Loucy (cell line): ENCODE measurements at regions not wholly inside any gene's neighbourhood (a gene's known extent, or its start where the extent isn't known, plus 50 kb on each side); places are given as distances from the start of the nearest gene placed in this dataset.

Experiments
- H2AFZ ChIP-seq: fragments of 200-600 bp; sonication (generic); 2 replicates; pipeline ENCODE4 v1.6.0; 2016; ENCODE audit warnings: antibody characterized with exemption, mild to moderate bottlenecking, low read length, moderate library complexity
- H3F3A ChIP-seq: fragments of 200-600 bp; 2 replicates; pipeline ENCODE4 v1.6.0; 2016; ENCODE audit warnings: antibody characterized with exemption, low read depth, mild to moderate bottlenecking
- H3K27me3 ChIP-seq: fragments of 200-600 bp; sonication (generic); 2 replicates; pipeline ENCODE4 v1.6.1; 2014; ENCODE audit warnings: low read length, mild to moderate bottlenecking; ENCODE audit not compliant: insufficient read depth, poor library complexity, severe bottlenecking
- H3K36me3 ChIP-seq: fragments of 200-600 bp; sonication (generic); 2 replicates; pipeline ENCODE4 v1.6.1; 2016; ENCODE audit warnings: low read length; ENCODE audit not compliant: insufficient read depth
- H3K4me1 ChIP-seq: fragments of 200-600 bp; sonication (generic); 2 replicates; pipeline ENCODE4 v1.5.1; 2014; ENCODE audit warnings: low read length, mild to moderate bottlenecking; ENCODE audit not compliant: insufficient read depth, poor library complexity, severe bottlenecking
- H3K4me2 ChIP-seq: fragments of 200-600 bp; sonication (generic); 2 replicates; pipeline ENCODE4 v1.6.0; 2014; ENCODE audit warnings: antibody characterized with exemption, low read length, low read depth, mild to moderate bottlenecking; ENCODE audit not compliant: poor library complexity, severe bottlenecking
- H3K4me3 ChIP-seq: fragments of 200-600 bp; sonication (generic); 2 replicates; pipeline ENCODE4 v1.5.1; 2014; ENCODE audit warnings: low read length, mild to moderate bottlenecking, mixed read lengths; ENCODE audit not compliant: poor library complexity, severe bottlenecking
- H3K79me2 ChIP-seq: fragments of 200-600 bp; sonication (generic); 2 replicates; pipeline ENCODE4 v1.6.1; 2014; ENCODE audit warnings: low read length; ENCODE audit not compliant: insufficient read depth
- H3K9ac ChIP-seq: fragments of 200-600 bp; sonication (generic); 2 replicates; pipeline ENCODE4 v1.6.0; 2014; ENCODE audit warnings: mild to moderate bottlenecking, low read depth, low read length, moderate library complexity; ENCODE audit not compliant: poor library complexity, severe bottlenecking
- H3K9me2 ChIP-seq: fragments of 200-600 bp; sonication (generic); replicated peaks from 2 replicates; pipeline ENCODE4 v1.6.1; 2016; ENCODE audit warnings: low read depth, low read length, mixed read lengths
- H3K9me3 ChIP-seq: fragments of 200-600 bp; sonication (generic); 2 replicates; pipeline ENCODE4 v1.6.1; 2014; ENCODE audit warnings: mild to moderate bottlenecking, antibody characterized with exemption, low read length, low read depth; ENCODE audit not compliant: insufficient read depth
- H4K20me1 ChIP-seq: fragments of 200-600 bp; sonication (generic); 2 replicates; pipeline ENCODE4 v1.6.0; 2014; ENCODE audit warnings: antibody characterized with exemption, low read length, mild to moderate bottlenecking; ENCODE audit not compliant: insufficient read depth, poor library complexity, severe bottlenecking
- CTCF ChIP-seq: fragments of 200-600 bp; sonication (generic); conservative IDR thresholded peaks from 2 replicates; pipeline ENCODE4 v1.5.1; 2014; ENCODE audit warnings: mild to moderate bottlenecking, antibody characterized with exemption, low read length
- EZH2phosphoT487 ChIP-seq: fragments of 200-600 bp; IDR thresholded peaks from 2 replicates; pipeline ENCODE4 v1.6.1; 2018; ENCODE audit warnings: antibody characterized with exemption, mild to moderate bottlenecking, moderate library complexity, borderline replicate concordance

- H3K4me2 ChIP-seq = no peak overlapping the region
- no peaks in the 10 kb centered on the region for H3K79me2 ChIP-seq
- no peaks in the 10 kb centered on the region for H3K27me3 ChIP-seq
- H3K9me2 ChIP-seq = no peaks in the 10 kb centered on the region
- H2AFZ ChIP-seq = no peak overlapping the region
- H3K4me3 ChIP-seq = no peak overlapping the region
- no peak overlapping the region for H3K9ac ChIP-seq
- TF ChIP-seq CTCF (no peak), EZH2phosphoT487 (no peak)
- H3K36me3 ChIP-seq = no peaks in the 10 kb centered on the region
- no peaks in the 10 kb centered on the region for H3F3A ChIP-seq
- no peaks in the 10 kb centered on the region for H3K4me1 ChIP-seq
- no peaks in the 10 kb centered on the region for H3K9me3 ChIP-seq
- no peaks in the 10 kb centered on the region for H4K20me1 ChIP-seq
Observed at GRCh38 chr2:19720306-19720705, 181.5 kb downstream of the TTC32 start.

- H2AFZ ChIP-seq = no peak overlapping the region
Observed at GRCh38 chr2:19719540-19719939, 182.2 kb downstream of the TTC32 start.

GRCh38 chr2:19717446-19717845, 184.3 kb downstream of the TTC32 start:
- Histone ChIP-seq H2AFZ (no peak overlapping the region), H3K9me2 (no peaks in the 10 kb centered on the region), H3K9ac (no peak overlapping the region), H3K27me3 (no peaks in the 10 kb centered on the region), H3K79me2 (no peaks in the 10 kb centered on the region), H4K20me1 (no peaks in the 10 kb centered on the region), H3K4me3 (no peak overlapping the region), H3K36me3 (no peaks in the 10 kb centered on the region), H3K9me3 (peaks cover 3% of the 10 kb centered on the region; the same call in 1 of the 2 replicates), H3F3A (no peaks in the 10 kb centered on the region), H3K4me2 (no peak overlapping the region), H3K4me1 (no peaks in the 10 kb centered on the region)
- TF ChIP-seq EZH2phosphoT487 = no peak
- TF ChIP-seq CTCF = no peak

More at GRCh38 chr2:19719540-19719939, 182.2 kb downstream of the TTC32 start:
- Histone ChIP-seq H3K9me2 (no peaks in the 10 kb centered on the region), H4K20me1 (no peaks in the 10 kb centered on the region), H3K4me2 (no peak overlapping the region), H3F3A (no peaks in the 10 kb centered on the region), H3K27me3 (no peaks in the 10 kb centered on the region), H3K4me3 (no peak overlapping the region), H3K9ac (no peak overlapping the region), H3K4me1 (no peaks in the 10 kb centered on the region), H3K36me3 (no peaks in the 10 kb centered on the region), H3K9me3 (peaks cover 3% of the 10 kb centered on the region; the same call in 1 of the 2 replicates), H3K79me2 (no peaks in the 10 kb centered on the region)
- no peak for TF ChIP-seq EZH2phosphoT487
- TF ChIP-seq CTCF = no peak
